MV-4-11 (cell line): ENCODE measurements at regions not wholly inside any gene's neighbourhood (a gene's known extent, or its start where the extent isn't known, plus 50 kb on each side); places are given as distances from the start of the nearest gene placed in this dataset.

ENCODE experiments used
- DNase-seq: peaks from one replicate; lab custom pipeline; 2025; lab: John Stamatoyannopoulos, UW

- DNase-seq: no peak
These were observed 113.0 kb upstream of the PROX1 start for GRCh38 chr1:213874789-213875188.

- no peak for DNase-seq
These were observed 111.2 kb upstream of the PROX1 start for GRCh38 chr1:213876531-213876930.

- peak; percentile 21 for DNase-seq
These were observed 104.2 kb upstream of the PROX1 start for GRCh38 chr1:213883618-213884017.

GRCh38 chr1:213884402-213884801 lies 103.4 kb upstream of the PROX1 start:
- no peak for DNase-seq

- DNase-seq: no peak
These were observed 102.8 kb upstream of the PROX1 start for GRCh38 chr1:213884942-213885341.

GRCh38 chr1:213887842-213888241 lies 99.9 kb upstream of the PROX1 start:
- DNase-seq: no peak

GRCh38 chr1:213891989-213892902 lies 95.5 kb upstream of the PROX1 start:
- no peak for DNase-seq

GRCh38 chr1:213898684-213899083 lies 89.1 kb upstream of the PROX1 start:
- no peak for DNase-seq

- DNase-seq: peak; percentile 31
These were observed 88.4 kb upstream of the PROX1 start for GRCh38 chr1:213899413-213899812.

GRCh38 chr1:213905344-213905743 lies 82.4 kb upstream of the PROX1 start:
- DNase-seq: no peak

GRCh38 chr1:213908521-213908920 lies 79.3 kb upstream of the PROX1 start:
- DNase-seq: no peak

GRCh38 chr1:213914392-213914791 lies 73.4 kb upstream of the PROX1 start:
- DNase-seq: no peak

GRCh38 chr1:213921311-213921710 lies 66.5 kb upstream of the PROX1 start:
- DNase-seq: no peak

- no peak for DNase-seq
These were observed 66.1 kb upstream of the PROX1 start for GRCh38 chr1:213921712-213922111.

GRCh38 chr1:213925531-213926182 lies 62.1 kb upstream of the PROX1 start:
- DNase-seq: no peak

- DNase-seq: no peak
These were observed 59.9 kb upstream of the PROX1 start for GRCh38 chr1:213927846-213928245.

GRCh38 chr1:213929398-213929797 lies 58.4 kb upstream of the PROX1 start:
- no peak for DNase-seq

- no peak for DNase-seq
These were observed 55.9 kb upstream of the PROX1 start for GRCh38 chr1:213931836-213932235.

GRCh38 chr1:213933336-213933735 lies 54.4 kb upstream of the PROX1 start:
- no peak for DNase-seq

- DNase-seq: no peak
These were observed 53.1 kb upstream of the PROX1 start for GRCh38 chr1:213934649-213935048.

GRCh38 chr1:213936571-213936970 lies 51.2 kb upstream of the PROX1 start:
- no peak for DNase-seq
